ENCODE measurements at regions not wholly inside any gene's neighbourhood (a gene's known extent, or its start where the extent isn't known, plus 50 kb on each side); places are given as distances from the start of the nearest gene placed in this dataset.

DNA sequence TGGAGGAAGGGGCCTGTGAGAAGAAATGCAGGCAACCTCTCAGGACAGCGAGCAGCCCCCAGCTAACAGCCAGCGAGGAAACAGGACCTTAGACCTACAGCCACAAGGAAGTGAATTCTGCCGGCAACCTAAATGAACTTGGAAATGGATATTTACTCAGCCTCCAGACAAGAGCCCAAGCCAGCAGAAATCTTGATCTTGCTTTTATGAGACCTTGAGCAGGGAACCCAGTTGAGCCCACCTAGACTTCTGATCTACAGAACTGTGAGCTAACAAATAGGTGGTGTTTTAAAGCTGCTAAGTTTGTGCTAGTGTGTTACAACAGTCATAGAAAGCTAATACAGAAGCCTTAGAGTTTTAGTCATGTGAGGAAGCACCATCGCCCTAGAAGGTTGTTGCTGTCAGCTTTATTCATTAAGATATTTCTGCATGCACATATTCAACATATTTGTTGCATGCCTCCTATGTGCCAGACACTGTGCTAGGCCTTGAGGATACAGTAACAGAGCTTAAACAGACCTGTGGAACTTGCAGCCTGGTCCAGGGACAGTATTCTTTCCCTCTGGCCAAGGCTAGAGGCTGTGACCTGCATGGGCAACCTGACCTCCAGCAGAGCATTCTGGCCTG, 50.3 kb downstream of the NALF2 start:
- ATAC-seq: no peak
- H3K4me3 Mint-ChIP-seq: no peak overlapping the region
- H3K27ac Mint-ChIP-seq: peak overlapping the region; percentile 62
- no peak for DNase-seq
- peaks cover 2% of the 10 kb centered on the region for H3K4me1 Mint-ChIP-seq
- peaks cover 8% of the 10 kb centered on the region for H3K27me3 Mint-ChIP-seq
- no peaks in the 10 kb centered on the region for H3K36me3 Mint-ChIP-seq (ENCODE audit: low read depth)
- H3K9me3 ChIP-seq (ENCODE audit: control insufficient read depth, low read length, poor library complexity, severe bottlenecking): no peaks in the 10 kb centered on the region

GRCh38 chrX:69555481-69556041, 51.4 kb downstream of the NALF2 start:
- Mint-ChIP-seq H3K4me3 (no peak overlapping the region), H3K4me1 (peaks cover 2% of the 10 kb centered on the region), H3K27me3 (peaks cover 8% of the 10 kb centered on the region), H3K36me3 (ENCODE audit: low read depth) (no peaks in the 10 kb centered on the region), H3K27ac (no peak overlapping the region)
- H3K9me3 ChIP-seq (ENCODE audit: control insufficient read depth, low read length, poor library complexity, severe bottlenecking): no peaks in the 10 kb centered on the region
- DNase-seq: no peak
- no peak for ATAC-seq

DNA sequence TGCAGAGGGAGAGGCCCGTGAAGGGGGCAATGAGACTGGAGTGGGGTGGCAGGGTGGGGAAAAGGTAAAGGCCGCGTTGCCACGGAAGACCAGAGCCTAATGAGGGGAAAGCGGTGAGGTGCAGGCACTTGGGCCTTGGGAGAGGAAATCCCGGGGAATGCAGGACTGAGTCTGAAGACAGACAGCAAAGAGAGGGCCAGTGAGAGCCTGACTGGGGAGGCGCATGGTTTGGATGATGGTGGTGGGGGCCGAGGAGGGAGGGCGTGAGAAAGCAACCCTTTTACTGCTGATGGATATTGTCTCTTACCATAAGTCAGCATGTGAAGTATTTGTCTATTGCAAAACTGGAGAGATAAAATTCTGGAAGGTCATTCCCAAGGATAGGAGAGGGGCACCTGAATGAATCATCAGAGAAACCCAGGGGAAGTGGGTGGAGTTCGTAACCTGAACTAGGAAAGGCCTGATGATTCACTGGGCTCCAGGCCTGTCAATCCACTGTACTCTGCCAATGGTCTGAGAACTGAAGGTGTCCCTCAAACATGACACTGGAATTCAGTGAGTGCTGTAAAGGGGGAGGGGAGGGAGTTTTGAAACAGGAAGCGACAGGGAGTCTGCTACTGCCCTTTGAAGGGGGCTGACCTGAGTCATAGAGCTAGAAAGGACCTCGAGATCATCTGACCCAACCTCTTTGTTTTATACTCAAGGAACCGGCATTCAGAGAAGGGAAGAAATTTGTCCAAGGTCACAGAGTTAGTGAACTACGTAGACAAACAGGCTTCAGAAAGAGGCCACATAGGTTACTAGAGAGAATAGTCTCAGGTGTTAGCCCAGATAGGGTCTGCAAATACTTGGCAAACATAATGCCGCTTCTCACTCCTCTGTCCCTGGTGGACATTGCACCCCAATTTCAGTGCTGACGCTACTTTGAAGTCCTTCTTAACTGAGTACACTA, 52.2 kb downstream of the NALF2 start:
- Mint-ChIP-seq H3K36me3 (ENCODE audit: low read depth) (no peaks in the 10 kb centered on the region), H3K27me3 (peaks cover 8% of the 10 kb centered on the region), H3K4me3 (no peak overlapping the region), H3K27ac (no peak overlapping the region), H3K4me1 (peaks cover 2% of the 10 kb centered on the region)
- DNase-seq (no peak), ATAC-seq (no peak)
- H3K9me3 ChIP-seq (ENCODE audit: control insufficient read depth, low read length, poor library complexity, severe bottlenecking): no peaks in the 10 kb centered on the region

GRCh38 chrX:69562904-69563578, 52.9 kb upstream of the EDA start:
- Mint-ChIP-seq H3K4me3 (no peak overlapping the region), H3K27ac (no peak overlapping the region), H3K4me1 (no peaks in the 10 kb centered on the region), H3K36me3 (ENCODE audit: low read depth) (no peaks in the 10 kb centered on the region), H3K27me3 (peaks cover 8% of the 10 kb centered on the region)
- ATAC-seq (no peak), DNase-seq (no peak)
- no peaks in the 10 kb centered on the region for H3K9me3 ChIP-seq (ENCODE audit: control insufficient read depth, low read length, poor library complexity, severe bottlenecking)

DNA sequence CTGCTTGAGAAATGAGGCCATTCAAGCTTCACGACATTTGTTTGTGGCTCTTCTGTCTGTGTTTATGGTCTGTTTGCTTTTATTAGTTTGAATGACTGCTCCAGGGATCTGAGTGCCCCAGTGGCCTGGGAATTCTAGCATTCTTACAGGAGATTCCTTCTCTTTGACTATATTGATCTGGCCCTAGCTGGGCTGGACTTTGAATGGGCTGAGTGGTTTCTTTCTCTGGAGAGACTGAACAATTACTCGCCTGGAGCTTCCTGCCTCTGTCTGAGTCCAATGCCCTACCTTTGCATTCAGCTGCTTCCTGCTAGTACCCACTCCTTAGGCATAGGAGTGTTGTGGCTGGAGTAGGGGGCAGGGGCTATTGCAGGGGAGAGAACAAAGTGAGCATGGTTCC, 51.2 kb upstream of the EDA start:
- DNase-seq (no peak), ATAC-seq (no peak)
- no peak overlapping the region for H3K27ac Mint-ChIP-seq
- H3K9me3 ChIP-seq (ENCODE audit: control insufficient read depth, low read length, poor library complexity, severe bottlenecking): no peaks in the 10 kb centered on the region
- no peaks in the 10 kb centered on the region for H3K27me3 Mint-ChIP-seq
- H3K4me1 Mint-ChIP-seq: no peaks in the 10 kb centered on the region
- no peak overlapping the region for H3K4me3 Mint-ChIP-seq
- no peaks in the 10 kb centered on the region for H3K36me3 Mint-ChIP-seq (ENCODE audit: low read depth)

DNA sequence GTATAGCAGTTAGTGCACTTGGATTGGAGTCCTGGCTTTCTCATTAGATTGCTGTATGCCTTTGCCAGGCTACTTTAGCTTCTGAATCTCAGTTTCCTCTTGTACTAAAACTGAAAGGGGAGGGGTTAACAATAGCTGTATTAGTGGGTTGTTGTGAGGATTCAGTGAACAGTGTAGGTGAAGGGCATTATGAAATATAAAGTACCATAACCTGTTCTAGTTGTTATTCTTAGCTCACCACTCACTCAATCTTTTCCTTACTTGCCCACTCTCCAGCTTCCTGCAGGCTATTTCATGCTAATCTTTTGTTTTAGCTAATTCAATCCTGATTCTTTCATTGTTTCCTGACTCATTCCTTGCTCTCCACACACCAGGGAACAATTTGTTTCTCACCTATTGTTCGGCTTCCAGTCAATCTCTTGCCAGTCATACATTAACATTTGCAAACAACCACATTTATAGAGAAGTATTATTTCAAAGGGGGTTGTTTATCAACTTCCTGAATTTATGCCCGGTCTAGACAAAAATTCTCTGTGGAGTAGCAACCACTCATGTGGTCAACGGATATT, 50.6 kb upstream of the EDA start:
- H3K27ac Mint-ChIP-seq: no peak overlapping the region
- no peaks in the 10 kb centered on the region for H3K9me3 ChIP-seq (ENCODE audit: control insufficient read depth, low read length, poor library complexity, severe bottlenecking)
- no peaks in the 10 kb centered on the region for H3K27me3 Mint-ChIP-seq
- H3K4me1 Mint-ChIP-seq: no peaks in the 10 kb centered on the region
- ATAC-seq (no peak), DNase-seq (no peak)
- H3K36me3 Mint-ChIP-seq (ENCODE audit: low read depth): no peaks in the 10 kb centered on the region
- no peak overlapping the region for H3K4me3 Mint-ChIP-seq

All from T-helper 17 cell (primary cell).